VCaP (cell line): ENCODE measurements at regions not wholly inside any gene's neighbourhood (a gene's known extent, or its start where the extent isn't known, plus 50 kb on each side); places are given as distances from the start of the nearest gene placed in this dataset.
"Not testable (repeated sequence)": the region's sequence is repeated elsewhere in the genome, so short reads cannot be mapped to it uniquely, and the experiment has no call there.

Source experiments
- H3K27ac ChIP-seq: fragments of 450-650 bp; 2 replicates; pipeline ENCODE4 v1.5.1; 2017
- TF ChIP-seq, protein P1 (sequence below): fragments of 450-650 bp; conservative IDR thresholded peaks from 2 replicates; pipeline ENCODE4 v1.5.1; 2017; ENCODE audit warnings: mild to moderate bottlenecking, moderate library complexity

DNA sequence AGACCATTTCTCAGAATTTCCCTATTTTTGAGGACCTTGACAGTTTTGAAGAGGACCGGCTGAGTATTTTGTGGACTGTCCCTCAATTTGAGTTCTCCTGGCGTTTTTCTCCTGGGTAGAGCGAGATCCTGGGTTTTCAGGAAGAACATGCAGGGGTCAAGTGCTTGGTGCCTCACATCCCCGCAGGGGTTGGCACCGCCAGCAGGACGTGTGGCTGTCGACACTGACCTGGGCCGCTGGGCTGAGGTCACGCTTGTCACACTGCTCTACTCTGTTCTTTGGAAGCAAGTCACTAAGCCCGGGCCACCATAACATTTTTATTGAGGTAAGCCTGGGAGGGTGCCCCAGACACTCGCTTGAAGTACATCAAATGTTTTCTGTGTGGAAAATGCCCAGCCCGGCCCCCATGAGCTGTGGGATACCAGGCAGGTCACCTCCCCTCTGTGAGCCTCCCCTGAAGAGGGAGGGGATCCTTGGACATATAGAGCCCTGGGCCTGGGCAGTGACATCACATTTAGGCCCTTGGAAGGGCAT is 112.0 kb downstream of the NPIPB11 start:
- H3K27ac ChIP-seq: not testable (repeated sequence)

DNA sequence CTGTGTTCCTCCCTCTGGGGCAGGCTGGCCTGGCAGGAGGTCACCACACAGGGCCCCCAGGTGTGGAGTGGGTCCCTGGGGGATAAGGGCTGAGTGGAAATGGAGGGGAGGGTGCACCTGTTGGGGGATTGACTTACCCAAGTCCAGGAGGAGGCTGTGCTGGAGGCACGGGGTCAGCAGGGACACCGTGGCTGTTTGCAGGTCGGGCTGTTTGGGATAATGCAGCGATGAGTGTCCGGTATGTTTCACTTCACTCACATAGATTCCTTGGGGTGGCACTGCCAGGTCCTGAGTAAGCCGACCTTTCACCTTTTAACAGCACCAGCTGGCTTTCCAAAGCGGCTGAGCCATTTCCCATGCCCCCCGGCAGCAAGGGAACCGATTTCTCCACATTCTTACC is 113.0 kb downstream of the NPIPB11 start:
- not testable (repeated sequence) for H3K27ac ChIP-seq

DNA sequence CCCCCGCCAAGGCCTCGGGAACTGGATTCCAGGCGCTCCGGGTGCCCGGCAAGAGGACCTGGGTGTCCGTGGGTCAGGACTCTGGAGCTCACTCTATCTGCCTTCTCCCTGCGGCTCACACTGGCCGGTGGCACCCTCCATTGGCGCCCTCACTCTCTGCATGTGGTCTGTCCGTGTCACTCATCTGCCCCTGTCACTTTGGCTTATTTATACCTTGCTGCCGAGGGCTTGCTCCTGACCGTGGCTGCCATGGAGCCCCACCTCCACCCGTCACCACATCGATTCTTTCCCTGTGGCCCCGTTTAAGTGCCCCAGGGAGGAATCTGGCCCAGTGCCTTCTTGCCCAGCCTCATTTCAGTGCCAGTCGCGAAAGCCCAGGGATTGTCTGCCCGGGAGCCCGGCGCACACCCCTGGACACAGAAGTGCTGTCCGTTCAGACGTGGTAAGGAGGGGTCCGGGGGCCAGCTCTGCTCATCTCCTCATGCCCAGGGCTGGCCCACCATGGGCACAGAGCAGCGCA is 113.5 kb downstream of the NPIPB11 start:
- not testable (repeated sequence) for H3K27ac ChIP-seq

DNA sequence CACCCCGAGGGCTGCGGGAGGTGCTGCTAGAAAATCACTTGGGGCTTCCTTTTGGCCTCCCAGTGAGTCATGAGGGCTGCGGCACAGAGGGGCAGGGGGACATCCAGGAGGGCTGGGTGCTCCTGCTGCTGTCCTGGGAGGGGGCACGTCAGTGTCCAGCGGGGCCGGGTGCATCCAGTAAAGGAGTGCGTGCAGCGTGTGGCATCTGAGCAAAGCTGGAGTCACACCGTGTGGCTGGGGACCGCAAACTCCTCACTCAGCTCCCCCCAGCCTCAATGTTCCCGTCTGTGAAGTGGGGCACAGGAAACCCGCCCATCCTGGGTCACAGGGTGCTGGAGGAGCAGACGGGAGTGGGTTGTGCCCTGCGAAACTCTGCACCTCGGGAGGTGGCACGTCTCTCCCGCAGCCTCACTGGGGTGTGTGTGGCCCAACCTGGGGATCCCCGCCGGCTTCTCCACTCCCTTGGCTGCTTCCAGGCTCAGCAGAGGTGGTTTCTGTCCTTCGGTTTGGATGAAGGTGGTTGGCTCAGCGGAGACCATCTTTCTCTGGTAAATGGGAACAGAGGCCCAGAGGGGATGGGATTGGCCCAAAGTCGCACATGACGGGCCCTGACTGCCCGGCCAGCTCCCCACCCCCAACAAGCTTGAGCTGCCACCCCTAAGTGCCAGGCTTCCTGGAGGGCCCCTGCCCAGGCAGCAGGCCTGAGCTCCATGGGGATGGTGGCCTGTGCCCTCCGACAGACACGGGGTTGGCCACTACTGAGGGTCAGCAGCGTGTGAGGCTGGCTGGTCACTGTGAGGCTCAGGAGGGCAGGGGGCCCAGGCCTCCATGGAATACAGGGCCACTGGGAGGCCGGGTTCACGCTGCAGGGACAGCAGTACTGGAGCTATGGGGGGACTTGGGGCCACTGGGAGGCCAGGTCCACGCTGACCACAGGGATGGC is 114.9 kb downstream of the NPIPB11 start:
- H3K27ac ChIP-seq: not testable (repeated sequence)

DNA sequence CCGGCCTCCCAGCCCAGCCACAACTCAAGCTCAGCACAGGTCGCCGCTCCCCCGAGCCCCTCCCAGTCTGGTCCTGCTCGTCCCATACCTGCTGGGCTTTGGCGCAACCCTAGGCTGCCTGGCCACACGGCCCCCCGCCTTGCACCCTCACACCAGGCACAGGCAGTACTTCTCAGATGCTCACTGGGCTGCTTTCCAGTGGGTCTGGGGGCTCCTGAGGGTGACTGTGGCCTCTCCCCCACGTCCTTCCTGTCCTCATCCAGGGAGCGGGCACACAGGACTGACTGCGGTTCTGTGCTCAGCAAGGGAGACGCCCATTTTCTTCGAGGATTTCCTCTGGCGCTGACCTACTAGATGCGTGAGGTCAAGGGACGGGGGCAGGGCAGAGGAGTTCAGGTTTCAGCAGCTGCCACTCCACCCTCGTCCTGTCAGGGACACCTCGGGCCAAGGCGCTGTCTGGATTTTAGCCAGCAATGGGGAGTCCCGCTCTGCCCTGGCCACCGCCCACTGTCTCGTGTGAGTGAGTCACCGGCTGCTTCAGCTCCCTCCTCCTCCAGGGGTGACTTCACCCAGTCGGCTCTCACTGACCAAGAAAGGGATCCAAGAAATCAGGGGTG is 115.8 kb downstream of the NPIPB11 start:
- H3K27ac ChIP-seq: no peak overlapping the region
- TF ChIP-seq, protein P1, sequence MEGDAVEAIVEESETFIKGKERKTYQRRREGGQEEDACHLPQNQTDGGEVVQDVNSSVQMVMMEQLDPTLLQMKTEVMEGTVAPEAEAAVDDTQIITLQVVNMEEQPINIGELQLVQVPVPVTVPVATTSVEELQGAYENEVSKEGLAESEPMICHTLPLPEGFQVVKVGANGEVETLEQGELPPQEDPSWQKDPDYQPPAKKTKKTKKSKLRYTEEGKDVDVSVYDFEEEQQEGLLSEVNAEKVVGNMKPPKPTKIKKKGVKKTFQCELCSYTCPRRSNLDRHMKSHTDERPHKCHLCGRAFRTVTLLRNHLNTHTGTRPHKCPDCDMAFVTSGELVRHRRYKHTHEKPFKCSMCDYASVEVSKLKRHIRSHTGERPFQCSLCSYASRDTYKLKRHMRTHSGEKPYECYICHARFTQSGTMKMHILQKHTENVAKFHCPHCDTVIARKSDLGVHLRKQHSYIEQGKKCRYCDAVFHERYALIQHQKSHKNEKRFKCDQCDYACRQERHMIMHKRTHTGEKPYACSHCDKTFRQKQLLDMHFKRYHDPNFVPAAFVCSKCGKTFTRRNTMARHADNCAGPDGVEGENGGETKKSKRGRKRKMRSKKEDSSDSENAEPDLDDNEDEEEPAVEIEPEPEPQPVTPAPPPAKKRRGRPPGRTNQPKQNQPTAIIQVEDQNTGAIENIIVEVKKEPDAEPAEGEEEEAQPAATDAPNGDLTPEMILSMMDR: no peak

DNA sequence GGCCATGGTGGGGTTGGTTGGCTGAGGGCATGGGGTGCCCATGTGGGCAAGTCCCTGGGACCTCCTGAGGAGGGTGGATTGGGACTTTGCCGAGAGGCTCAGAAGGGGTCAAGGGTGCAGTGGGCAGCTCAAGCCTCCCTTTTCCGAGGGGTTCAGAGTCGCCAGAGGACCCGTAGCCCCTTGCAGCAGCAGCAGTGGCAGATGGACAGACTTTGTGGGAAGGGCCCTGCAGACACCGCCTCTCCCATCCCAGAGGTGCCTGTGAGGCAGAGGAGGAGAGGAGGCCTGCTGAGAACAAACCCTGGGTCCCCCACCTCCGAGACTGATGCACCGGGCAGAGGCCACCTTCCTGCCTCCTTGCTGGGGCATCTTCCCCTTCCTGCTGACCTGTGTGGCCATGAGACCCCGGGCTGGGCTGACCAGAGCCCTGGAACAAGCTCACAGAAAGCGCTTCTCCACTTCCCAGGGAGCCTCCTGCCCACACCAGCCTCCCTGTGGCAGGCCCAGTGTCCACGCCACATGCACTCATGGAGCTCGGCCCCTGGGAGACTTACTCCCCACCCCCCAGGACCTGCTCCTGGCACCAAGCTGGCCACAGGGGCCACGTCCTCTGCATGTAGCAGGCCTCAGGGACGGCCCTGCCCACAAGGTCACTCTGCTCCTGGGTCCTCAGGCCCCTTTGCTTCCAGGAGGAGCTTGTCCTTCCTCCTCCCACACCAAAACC is 116.8 kb downstream of the NPIPB11 start:
- H3K27ac ChIP-seq: not testable (repeated sequence)

DNA sequence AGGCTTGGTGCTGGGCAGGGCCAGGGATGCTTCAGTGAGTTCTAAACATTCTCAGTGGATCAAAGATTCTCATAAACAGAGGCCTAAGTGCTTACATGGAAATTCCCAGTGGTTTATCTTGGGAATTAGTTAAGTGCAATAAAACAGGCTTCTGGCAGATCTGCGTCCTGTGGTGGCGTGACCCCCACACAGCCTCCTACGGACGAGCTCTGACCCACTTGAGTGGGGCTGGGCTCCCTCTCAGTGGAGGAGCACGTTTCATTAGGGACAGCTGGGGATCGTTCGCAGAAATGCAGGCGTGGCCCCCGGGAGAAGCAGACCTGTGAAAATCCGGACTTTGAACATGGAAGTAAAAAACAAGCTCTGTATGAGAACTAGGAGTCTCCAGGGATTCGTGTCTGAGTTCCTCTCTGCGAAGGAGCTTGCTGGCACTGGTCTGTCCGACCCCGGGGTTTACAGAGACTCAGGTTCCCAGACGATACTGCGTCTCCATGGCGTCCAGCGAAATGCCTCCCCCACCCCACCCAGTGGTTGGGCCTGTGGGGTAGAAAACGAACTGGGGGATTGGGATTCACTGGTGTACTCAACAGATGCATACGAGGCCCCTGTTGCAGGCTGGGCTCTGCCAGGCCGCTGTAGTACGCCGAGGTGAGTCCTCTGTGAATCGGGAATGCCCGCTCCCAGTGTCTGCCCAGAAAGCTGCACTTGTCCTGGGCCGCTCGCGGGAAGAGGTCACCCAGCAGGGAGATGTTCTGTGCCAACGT is 117.6 kb downstream of the NPIPB11 start:
- not testable (repeated sequence) for H3K27ac ChIP-seq

DNA sequence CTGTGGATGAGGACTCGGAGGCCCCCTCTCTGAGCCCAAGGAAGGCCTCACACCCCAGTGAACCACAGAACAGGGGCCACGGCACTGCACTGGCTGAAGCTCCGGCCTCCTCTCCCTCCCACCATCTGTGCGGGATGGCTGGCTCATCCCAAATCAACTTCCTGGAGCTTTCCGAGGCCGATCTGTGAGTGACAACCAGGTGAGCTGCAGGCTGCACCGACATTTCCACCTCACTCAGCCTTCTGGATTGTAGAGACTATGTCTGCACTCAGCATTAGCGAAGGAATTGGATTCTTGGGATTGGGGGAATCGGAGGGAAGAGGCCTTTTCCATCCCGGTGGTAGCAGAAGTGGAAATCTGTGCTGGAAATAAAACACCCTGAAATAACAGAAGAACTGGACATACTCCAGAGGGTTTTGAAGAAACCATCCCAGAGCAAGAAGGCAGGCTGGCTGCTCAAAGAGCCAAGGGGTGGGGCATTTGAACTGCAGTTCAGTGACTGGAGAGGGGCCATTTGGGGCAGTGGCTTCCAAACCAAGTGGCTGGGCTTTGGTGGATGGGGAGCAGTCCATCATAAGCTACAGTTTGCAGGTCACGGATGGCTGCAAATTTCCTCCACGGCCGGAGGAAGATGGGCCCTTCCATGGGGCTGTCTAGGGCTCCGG is 118.5 kb downstream of the NPIPB11 start:
- not testable (repeated sequence) for H3K27ac ChIP-seq

DNA sequence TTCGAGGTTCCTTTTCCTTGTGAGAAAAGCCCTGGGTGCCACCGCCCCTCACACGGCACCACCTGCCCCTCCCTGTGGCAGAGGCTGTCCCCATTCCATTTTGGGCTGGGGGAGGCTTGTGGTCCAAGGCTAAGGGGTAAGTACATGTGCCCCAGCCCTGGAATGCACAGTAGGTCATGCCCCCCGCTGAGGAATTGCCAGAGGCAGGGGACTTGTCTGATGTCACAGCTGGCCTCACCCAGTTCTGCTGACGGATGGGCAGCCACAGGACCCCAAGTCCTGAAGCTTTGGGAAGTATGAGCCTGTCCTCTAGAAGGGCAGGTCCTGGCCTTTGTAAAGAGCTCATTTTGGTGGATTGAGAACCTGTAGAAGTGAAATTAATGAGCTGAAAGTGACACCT is 119.3 kb downstream of the NPIPB11 start:
- not testable (repeated sequence) for H3K27ac ChIP-seq

DNA sequence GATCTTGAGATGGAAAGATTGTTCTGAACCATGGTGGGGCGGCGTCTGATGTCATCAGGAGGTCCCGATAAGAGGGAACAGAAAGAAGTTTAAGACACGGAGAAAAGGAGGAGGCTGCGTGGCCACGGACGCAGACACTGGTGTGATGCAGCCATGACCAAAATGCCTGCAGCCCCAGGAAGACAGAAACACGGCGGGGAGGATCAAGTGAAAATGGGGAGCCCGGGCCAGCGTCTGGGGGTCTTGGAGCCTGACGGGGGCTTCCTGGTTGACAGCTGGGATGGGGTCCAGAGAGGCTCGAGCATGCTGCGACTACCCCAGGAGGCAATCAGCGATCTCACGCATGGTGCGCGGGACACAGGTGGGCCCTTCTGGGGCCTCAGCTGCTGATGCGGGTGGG is 119.7 kb downstream of the NPIPB11 start:
- H3K27ac ChIP-seq: not testable (repeated sequence)

DNA sequence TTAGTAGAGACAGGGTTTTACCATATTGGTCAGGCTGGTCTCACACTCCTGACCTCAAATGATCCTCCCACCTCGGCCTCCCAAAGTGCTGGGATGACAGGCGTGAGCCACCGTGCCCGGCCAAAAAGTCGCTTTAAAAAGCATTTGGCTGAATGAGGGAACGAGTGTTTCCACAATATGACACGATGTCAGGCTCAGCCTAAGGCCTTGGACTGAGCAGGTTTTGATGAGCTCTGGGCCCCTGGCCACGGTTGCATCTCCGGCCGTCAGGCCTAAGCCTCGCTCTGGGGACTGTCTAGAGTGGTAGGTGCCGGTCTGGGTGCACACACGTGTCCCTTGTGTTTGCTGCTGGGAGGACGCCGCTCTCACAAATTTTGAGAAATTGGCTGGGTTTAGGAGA is 120.3 kb downstream of the NPIPB11 start:
- not testable (repeated sequence) for H3K27ac ChIP-seq

DNA sequence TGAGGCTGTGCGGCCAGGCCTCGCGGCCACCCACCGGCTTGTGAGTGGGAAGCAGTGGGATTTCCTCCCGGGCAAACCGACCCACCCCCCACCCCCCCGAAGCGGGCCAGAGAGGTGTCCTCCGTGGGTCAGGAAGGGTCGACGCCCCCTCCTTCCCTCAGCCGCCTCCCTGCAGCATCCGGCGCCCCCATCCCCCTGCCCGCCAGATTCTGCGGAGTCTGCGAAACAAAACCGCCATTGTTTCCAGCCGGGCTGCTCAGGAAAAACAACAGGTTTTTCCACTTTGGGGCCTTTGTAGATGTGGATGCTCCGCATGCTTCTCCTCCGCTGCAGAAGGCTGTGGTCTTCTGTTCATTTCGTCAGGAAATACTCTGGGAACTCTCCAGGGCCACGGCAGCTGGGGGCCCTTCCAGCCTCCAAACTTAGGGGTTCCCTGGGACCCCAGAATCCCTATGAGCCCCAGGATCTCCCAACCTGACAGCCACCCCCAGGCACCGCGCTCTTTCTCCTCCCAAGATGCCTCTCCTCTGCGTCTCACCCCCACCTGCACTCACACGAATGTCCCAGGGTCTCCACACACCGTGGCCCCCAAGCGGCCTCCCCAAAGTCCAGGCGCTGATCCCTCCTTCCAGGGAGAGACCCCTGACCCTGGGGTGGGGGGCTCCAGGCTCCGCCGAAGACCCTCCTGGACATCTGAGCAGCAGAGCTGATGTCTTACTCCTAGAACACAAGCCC is 121.2 kb downstream of the NPIPB11 start:
- not testable (repeated sequence) for H3K27ac ChIP-seq

DNA sequence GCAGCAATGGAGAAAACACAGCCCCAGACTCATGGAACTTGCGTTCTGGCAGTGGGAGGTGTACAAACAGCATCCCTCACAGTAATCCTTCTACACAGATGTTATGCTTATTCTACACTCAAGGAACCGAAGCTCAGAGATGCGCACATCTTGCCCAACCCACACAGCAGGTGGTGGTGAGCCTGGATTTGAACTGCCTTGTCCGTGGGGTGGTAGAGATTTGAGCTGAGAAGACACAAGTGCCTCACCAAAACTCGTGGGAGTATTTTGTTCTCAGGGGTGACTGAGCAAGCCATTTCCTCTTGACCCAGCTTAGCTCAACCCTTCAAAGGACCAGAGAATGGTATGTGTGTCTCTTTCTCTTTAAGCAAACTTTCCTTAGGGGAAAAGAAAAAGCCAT is 121.8 kb downstream of the NPIPB11 start:
- H3K27ac ChIP-seq: not testable (repeated sequence)

DNA sequence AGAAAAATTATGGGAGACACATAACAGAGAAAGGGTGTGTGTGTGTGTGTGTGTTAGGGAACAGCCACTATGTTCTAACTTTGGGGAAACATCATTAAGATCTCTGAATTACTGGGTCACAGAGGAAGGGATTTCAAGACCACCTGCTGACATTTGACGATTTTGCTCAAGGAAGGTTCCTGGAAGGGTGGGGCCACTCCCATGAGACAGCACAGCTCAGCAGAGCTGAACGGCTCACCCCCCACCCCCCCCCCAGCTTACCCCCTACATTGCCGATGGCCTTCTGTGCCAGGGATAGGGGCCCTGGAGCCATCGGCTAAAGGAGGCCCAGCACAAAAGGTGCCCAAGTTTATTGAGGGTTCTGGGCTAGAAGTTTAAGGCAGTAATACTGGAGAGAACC is 122.4 kb downstream of the NPIPB11 start:
- not testable (repeated sequence) for H3K27ac ChIP-seq

DNA sequence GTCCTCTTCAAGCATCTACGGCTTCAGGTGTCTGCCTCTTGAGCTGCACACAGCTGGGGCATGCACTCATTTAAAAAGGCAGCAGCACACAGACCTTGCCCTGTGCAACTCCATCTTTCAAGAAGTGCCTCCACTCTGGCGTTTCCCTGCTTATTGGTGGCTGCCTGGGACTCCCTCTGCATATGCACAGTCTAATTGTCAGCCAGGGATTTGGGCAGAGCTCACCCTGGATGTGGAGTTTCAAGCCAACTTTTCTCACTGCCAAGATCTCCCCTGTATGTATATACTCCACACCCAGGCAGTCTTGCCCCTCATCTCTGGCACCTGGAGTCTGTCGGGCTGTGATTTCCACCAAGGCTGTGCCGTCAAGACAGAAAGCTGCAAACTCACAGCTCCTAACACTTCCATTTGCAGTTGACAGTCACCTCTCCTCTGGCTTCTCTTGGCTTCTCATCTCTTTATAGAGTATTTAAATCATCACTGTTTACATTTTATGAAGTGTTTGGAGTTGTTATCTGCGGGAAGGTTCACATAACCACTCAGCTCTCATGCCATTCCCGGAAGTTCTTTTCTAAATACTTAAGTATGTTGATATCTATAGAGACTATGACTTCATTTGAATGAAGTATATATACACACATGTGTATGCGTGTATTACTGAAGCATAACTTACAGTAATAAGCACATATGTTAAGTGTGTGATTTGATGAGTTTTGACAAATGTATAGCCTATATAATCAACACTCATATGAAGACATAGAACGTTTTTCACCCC is 128.2 kb downstream of the NPIPB11 start:
- not testable (repeated sequence) for H3K27ac ChIP-seq

DNA sequence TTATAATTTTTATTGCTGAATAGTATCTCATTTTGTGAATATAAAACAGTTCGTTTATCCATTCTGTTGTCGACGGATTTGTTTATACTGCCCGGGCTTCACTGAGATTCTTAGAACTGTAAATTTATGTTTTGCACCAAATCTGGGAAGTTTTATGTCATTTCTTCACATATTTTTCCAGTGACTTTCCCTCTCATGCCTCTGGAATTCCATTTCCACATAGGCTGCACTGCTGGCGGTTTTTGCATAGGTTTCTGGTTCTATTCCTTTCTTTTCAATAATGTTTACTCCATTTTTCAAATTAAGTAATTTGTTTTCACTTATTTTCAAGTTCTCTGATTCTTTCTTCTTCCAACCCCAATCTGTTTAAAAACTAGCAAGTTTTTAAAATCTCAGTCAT is 130.1 kb downstream of the NPIPB11 start:
- H3K27ac ChIP-seq: not testable (repeated sequence)
